ENCODE measurements at regions not wholly inside any gene's neighbourhood (a gene's known extent, or its start where the extent isn't known, plus 50 kb on each side); places are given as distances from the start of the nearest gene placed in this dataset.
"Not testable (repeated sequence)": the region's sequence is repeated elsewhere in the genome, so short reads cannot be mapped to it uniquely, and the experiment has no call there.

- Histone ChIP-seq H3K36me3 (ENCODE audit: insufficient read depth, low read length) (no peaks in the 10 kb centered on the region), H3K27ac (ENCODE audit: low read depth in 1 of 2, low read length in 2 of 2) (no peak overlapping the region), H3K9me3 (ENCODE audit: control insufficient read depth in 1 of 2, insufficient read depth in 1 of 2, low read length in 2 of 2) (no peaks in the 10 kb centered on the region), H3K4me1 (ENCODE audit: insufficient read depth, low read length) (no peaks in the 10 kb centered on the region), H3K4me3 (ENCODE audit: low read length) (no peak overlapping the region), H3K27me3 (ENCODE audit: control insufficient read depth in 1 of 2, insufficient read depth in 2 of 2, low read length in 2 of 2) (no peaks in the 10 kb centered on the region)
- Mint-ChIP-seq H3K4me1 (ENCODE audit: low read depth) (no peaks in the 10 kb centered on the region), H3K4me3 (no peak overlapping the region), H3K36me3 (ENCODE audit: low read depth) (no peaks in the 10 kb centered on the region), H3K9me3 (no peaks in the 10 kb centered on the region), H3K27me3 (peaks cover 5% of the 10 kb centered on the region), H3K27ac (no peak overlapping the region)
- TF ChIP-seq CTCF (IDR thresholded peaks at IDR 0.05), result no peak
- ATAC-seq (ENCODE audit: poor library complexity) (no peak), DNase-seq (no peak)
- POLR2A ChIA-PET, result no interaction called here
- CTCF ChIA-PET, result no interaction called here
- intact Hi-C loops (cut with DNase I, micrococcal nuclease), result no loop called here
Observed at GRCh38 chr6:56827908-56828649, 126.8 kb upstream of the BEND6 start.

- H3K4me3 ChIP-seq (ENCODE audit: low read length); H3K4me3 Mint-ChIP-seq; H3K27ac Mint-ChIP-seq; intact Hi-C loops (cut with DNase I, micrococcal nuclease); H3K27ac ChIP-seq (ENCODE audit: low read depth in 1 of 2, low read length in 2 of 2); POLR2A ChIA-PET; H3K27me3 ChIP-seq (ENCODE audit: control insufficient read depth in 1 of 2, insufficient read depth in 2 of 2, low read length in 2 of 2); ATAC-seq (ENCODE audit: poor library complexity); H3K4me1 ChIP-seq (ENCODE audit: insufficient read depth, low read length); H3K9me3 ChIP-seq (ENCODE audit: control insufficient read depth in 1 of 2, insufficient read depth in 1 of 2, low read length in 2 of 2); H3K4me1 Mint-ChIP-seq (ENCODE audit: low read depth); H3K36me3 Mint-ChIP-seq (ENCODE audit: low read depth); DNase-seq; H3K27me3 Mint-ChIP-seq; H3K36me3 ChIP-seq (ENCODE audit: insufficient read depth, low read length); H3K9me3 Mint-ChIP-seq; CTCF ChIA-PET: not testable (repeated sequence)
Observed at GRCh38 chr6:56824431-56824830, 130.5 kb upstream of the BEND6 start.

GRCh38 chr6:56821005-56821432, 133.9 kb upstream of the BEND6 start:
- H3K27me3 Mint-ChIP-seq, result peaks cover 4% of the 10 kb centered on the region
- CTCF ChIA-PET, result no interaction called here
- DNase-seq (no peak), ATAC-seq (ENCODE audit: poor library complexity) (no peak)
- Histone ChIP-seq H3K36me3 (ENCODE audit: insufficient read depth, low read length) (no peaks in the 10 kb centered on the region), H3K4me3 (ENCODE audit: low read length) (no peak overlapping the region), H3K9me3 (ENCODE audit: control insufficient read depth in 1 of 2, insufficient read depth in 1 of 2, low read length in 2 of 2) (no peaks in the 10 kb centered on the region), H3K27ac (ENCODE audit: low read depth in 1 of 2, low read length in 2 of 2) (no peak overlapping the region), H3K4me1 (ENCODE audit: insufficient read depth, low read length) (no peaks in the 10 kb centered on the region), H3K27me3 (ENCODE audit: control insufficient read depth in 1 of 2, insufficient read depth in 2 of 2, low read length in 2 of 2) (no peaks in the 10 kb centered on the region)
- no peaks in the 10 kb centered on the region for H3K9me3 Mint-ChIP-seq
- no peaks in the 10 kb centered on the region for H3K36me3 Mint-ChIP-seq (ENCODE audit: low read depth)
- no peaks in the 10 kb centered on the region for H3K4me1 Mint-ChIP-seq (ENCODE audit: low read depth)
- no peak for TF ChIP-seq CTCF (IDR thresholded peaks at IDR 0.05)
- no peak overlapping the region for H3K27ac Mint-ChIP-seq
- POLR2A ChIA-PET, result no interaction called here
- intact Hi-C loops (cut with DNase I, micrococcal nuclease), result no loop called here
- no peak overlapping the region for H3K4me3 Mint-ChIP-seq

GRCh38 chr6:56820060-56820459, 134.8 kb upstream of the BEND6 start:
- H3K27me3 ChIP-seq (ENCODE audit: control insufficient read depth in 1 of 2, insufficient read depth in 2 of 2, low read length in 2 of 2), result no peaks in the 10 kb centered on the region
- ChIA-PET CTCF (no interaction called here), POLR2A (no interaction called here)
- Mint-ChIP-seq H3K36me3 (ENCODE audit: low read depth) (no peaks in the 10 kb centered on the region), H3K27ac (no peak overlapping the region), H3K27me3 (peaks cover 4% of the 10 kb centered on the region), H3K9me3 (no peaks in the 10 kb centered on the region), H3K4me3 (no peak overlapping the region), H3K4me1 (ENCODE audit: low read depth) (no peaks in the 10 kb centered on the region)
- ATAC-seq (ENCODE audit: poor library complexity) (no peak), DNase-seq (no peak)
- no peaks in the 10 kb centered on the region for H3K9me3 ChIP-seq (ENCODE audit: control insufficient read depth in 1 of 2, insufficient read depth in 1 of 2, low read length in 2 of 2)
- H3K27ac ChIP-seq (ENCODE audit: low read depth in 1 of 2, low read length in 2 of 2), result no peak overlapping the region
- no peaks in the 10 kb centered on the region for H3K4me1 ChIP-seq (ENCODE audit: insufficient read depth, low read length)
- intact Hi-C loops (cut with DNase I, micrococcal nuclease), result no loop called here
- H3K4me3 ChIP-seq (ENCODE audit: low read length), result no peak overlapping the region
- no peaks in the 10 kb centered on the region for H3K36me3 ChIP-seq (ENCODE audit: insufficient read depth, low read length)
- no peak for TF ChIP-seq CTCF (IDR thresholded peaks at IDR 0.05)
